ENCODE measurements at regions not wholly inside any gene's neighbourhood (a gene's known extent, or its start where the extent isn't known, plus 50 kb on each side); places are given as distances from the start of the nearest gene placed in this dataset.

GRCh38 chr1:165011186-165011585 is 345.3 kb downstream of the LMX1A start (continued):
- TF ChIP-seq, protein P1, sequence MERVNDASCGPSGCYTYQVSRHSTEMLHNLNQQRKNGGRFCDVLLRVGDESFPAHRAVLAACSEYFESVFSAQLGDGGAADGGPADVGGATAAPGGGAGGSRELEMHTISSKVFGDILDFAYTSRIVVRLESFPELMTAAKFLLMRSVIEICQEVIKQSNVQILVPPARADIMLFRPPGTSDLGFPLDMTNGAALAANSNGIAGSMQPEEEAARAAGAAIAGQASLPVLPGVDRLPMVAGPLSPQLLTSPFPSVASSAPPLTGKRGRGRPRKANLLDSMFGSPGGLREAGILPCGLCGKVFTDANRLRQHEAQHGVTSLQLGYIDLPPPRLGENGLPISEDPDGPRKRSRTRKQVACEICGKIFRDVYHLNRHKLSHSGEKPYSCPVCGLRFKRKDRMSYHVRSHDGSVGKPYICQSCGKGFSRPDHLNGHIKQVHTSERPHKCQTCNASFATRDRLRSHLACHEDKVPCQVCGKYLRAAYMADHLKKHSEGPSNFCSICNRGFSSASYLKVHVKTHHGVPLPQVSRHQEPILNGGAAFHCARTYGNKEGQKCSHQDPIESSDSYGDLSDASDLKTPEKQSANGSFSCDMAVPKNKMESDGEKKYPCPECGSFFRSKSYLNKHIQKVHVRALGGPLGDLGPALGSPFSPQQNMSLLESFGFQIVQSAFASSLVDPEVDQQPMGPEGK (CRISPR knock-in tag; IDR thresholded peaks at IDR 0.05) = no peak
- TF ChIP-seq PHF20 (CRISPR knock-in tag; IDR thresholded peaks at IDR 0.05) (no peak), KDM6A (CRISPR knock-in tag; IDR thresholded peaks at IDR 0.05; ENCODE audit: low read depth) (no peak), ZNF337 (CRISPR knock-in tag; IDR thresholded peaks at IDR 0.05; ENCODE audit: borderline replicate concordance, low read depth) (no peak), ATRX (CRISPR knock-in tag; IDR thresholded peaks at IDR 0.05; ENCODE audit: borderline replicate concordance) (no peak)
- TF ChIP-seq, protein P2, sequence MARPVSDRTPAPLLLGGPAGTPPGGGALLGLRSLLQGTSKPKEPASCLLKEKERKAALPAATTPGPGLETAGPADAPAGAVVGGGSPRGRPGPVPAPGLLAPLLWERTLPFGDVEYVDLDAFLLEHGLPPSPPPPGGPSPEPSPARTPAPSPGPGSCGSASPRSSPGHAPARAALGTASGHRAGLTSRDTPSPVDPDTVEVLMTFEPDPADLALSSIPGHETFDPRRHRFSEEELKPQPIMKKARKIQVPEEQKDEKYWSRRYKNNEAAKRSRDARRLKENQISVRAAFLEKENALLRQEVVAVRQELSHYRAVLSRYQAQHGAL (CRISPR knock-in tag; IDR thresholded peaks at IDR 0.05; ENCODE audit: not compliant biosample characterization) = no peak

GRCh38 chr1:165010418-165011070 is 346.0 kb downstream of the LMX1A start:
- Histone ChIP-seq H3K27ac (ENCODE audit: extremely low read length, insufficient read depth, low read length) (no peak overlapping the region), H3K27me3 (ENCODE audit: control insufficient read depth in 1 of 2, insufficient read depth in 2 of 2, low read length in 2 of 2) (no peaks in the 10 kb centered on the region), H3K4me1 (ENCODE audit: insufficient read depth, low read length) (no peaks in the 10 kb centered on the region), H3K4me2 (ENCODE audit: low read depth, low read length) (no peak overlapping the region), H3K36me3 (replicated peaks in 1 of 2; ENCODE audit: control insufficient read depth in 1 of 2, insufficient read depth in 2 of 2, low read length in 2 of 2) (no peaks in the 10 kb centered on the region), H3K9me3 (ENCODE audit: low read length) (no peaks in the 10 kb centered on the region), H3K4me3 (replicated peaks in 1 of 3; ENCODE audit: insufficient read depth in 1 of 3, low read depth in 2 of 3, low read length in 3 of 3) (no peak overlapping the region), H3K79me2 (ENCODE audit: insufficient read depth, low read length) (no peaks in the 10 kb centered on the region), H2AFZ (ENCODE audit: low read length) (no peak overlapping the region), H3K9ac (ENCODE audit: insufficient read depth, low read depth, low read length) (no peak overlapping the region), H4K20me1 (ENCODE audit: insufficient read depth, low read length) (no peaks in the 10 kb centered on the region)
- BruUV-seq (replicated peaks) = no TSS peak
- in situ Hi-C loops (cut with HindIII; ENCODE audit: extremely low pct_ligation_motif_present, low pct_unique_long_range_greater_than_20kb) (no loop called here), intact Hi-C loops (cut with micrococcal nuclease; ENCODE audit: unreplicated experiment) (no loop called here)
- POLR2A ChIA-PET = no interaction called here
- no peak for ATAC-seq
- WGBS (ENCODE audit: low lambda C conversion rate) = 0% methylated on average over 3 of the region's 3 CpGs
- FAIRE-seq = no peak
- CTCF ChIA-PET (ENCODE audit: low intra/inter-chr PET ratio, low total read pairs) = no interaction called here
- no peak for DNase-seq (ENCODE audit: low spot score)
- TF ChIP-seq CBX2 (IDR thresholded peaks at IDR 0.05; ENCODE audit: low read depth, low read length) (no peak), CBX2 (CRISPR knock-in tag; IDR thresholded peaks at IDR 0.05; ENCODE audit: low read depth) (no peak), ISL2 (CRISPR knock-in tag; IDR thresholded peaks at IDR 0.05) (no peak), MLLT10 (CRISPR knock-in tag; IDR thresholded peaks at IDR 0.05) (no peak), DR1 (CRISPR knock-in tag; IDR thresholded peaks at IDR 0.05) (no peak), MTA1 (CRISPR knock-in tag; IDR thresholded peaks at IDR 0.05; ENCODE audit: borderline replicate concordance) (no peak), ZNF605 (CRISPR knock-in tag; IDR thresholded peaks at IDR 0.05) (no peak), SIN3B (IDR thresholded peaks at IDR 0.05; ENCODE audit: low read length) (no peak), ZNF644 (CRISPR knock-in tag; IDR thresholded peaks at IDR 0.05; ENCODE audit: low read depth) (no peak), FOSL1 (CRISPR knock-in tag; IDR thresholded peaks at IDR 0.05; ENCODE audit: borderline replicate concordance) (no peak)
- TF ChIP-seq, protein P1 (CRISPR knock-in tag; IDR thresholded peaks at IDR 0.05) = no peak
- TF ChIP-seq, protein P3, sequence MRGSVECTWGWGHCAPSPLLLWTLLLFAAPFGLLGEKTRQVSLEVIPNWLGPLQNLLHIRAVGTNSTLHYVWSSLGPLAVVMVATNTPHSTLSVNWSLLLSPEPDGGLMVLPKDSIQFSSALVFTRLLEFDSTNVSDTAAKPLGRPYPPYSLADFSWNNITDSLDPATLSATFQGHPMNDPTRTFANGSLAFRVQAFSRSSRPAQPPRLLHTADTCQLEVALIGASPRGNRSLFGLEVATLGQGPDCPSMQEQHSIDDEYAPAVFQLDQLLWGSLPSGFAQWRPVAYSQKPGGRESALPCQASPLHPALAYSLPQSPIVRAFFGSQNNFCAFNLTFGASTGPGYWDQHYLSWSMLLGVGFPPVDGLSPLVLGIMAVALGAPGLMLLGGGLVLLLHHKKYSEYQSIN (CRISPR knock-in tag; IDR thresholded peaks at IDR 0.05; ENCODE audit: borderline replicate concordance) = no peak
